AML-193 (cell line): ENCODE measurements at regions not wholly inside any gene's neighbourhood (a gene's known extent, or its start where the extent isn't known, plus 50 kb on each side); places are given as distances from the start of the nearest gene placed in this dataset.
A peak's percentile ranks its signal among the peaks of the same experiment; 100 is the strongest.

Source experiments
- DNase-seq, 2 experiments: peaks; one replicate each; lab custom pipeline; 2025; lab: John Stamatoyannopoulos, UW

DNA sequence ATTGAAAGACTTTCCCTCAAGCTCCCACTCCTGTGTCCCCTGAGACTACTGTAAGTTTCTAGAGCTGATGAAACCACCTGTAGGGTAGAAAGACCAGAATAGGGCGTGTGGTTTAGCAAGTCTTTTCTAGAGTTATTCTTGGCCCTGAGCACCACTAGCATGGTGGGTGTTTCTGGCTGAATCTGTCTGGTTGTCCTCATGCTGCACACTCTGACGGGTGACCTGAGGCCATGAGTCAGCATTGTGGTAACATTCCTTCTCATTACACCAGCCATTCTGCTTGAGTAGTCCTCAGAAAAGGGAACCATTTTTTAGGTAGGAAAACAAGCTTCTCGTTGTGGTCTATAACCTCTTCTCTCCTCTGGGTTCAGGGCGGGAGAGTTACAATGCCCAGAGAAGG, 250.3 kb downstream of the SNX13 start:
- peak; percentile 67 to 80 for DNase-seq

DNA sequence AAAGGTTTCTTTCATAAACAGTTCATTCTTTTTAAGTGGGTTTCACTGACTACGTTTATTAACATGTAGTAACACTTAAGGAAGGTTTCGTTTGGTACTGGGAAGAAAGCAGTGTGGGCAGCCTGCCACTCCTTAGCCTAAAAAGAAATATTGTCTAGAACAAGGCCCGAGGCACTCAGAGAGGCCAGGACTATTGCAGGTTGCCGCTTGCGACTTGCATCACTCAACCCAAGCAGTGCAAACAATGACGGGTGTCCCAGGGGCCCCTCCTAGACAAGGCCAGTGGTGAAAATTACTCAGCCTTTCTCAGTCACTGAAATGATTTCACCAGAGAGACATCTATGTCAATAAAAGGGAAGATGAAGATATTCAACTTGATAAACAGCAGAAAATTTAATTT, 243.9 kb downstream of the SNX13 start:
- DNase-seq: no peak

DNA sequence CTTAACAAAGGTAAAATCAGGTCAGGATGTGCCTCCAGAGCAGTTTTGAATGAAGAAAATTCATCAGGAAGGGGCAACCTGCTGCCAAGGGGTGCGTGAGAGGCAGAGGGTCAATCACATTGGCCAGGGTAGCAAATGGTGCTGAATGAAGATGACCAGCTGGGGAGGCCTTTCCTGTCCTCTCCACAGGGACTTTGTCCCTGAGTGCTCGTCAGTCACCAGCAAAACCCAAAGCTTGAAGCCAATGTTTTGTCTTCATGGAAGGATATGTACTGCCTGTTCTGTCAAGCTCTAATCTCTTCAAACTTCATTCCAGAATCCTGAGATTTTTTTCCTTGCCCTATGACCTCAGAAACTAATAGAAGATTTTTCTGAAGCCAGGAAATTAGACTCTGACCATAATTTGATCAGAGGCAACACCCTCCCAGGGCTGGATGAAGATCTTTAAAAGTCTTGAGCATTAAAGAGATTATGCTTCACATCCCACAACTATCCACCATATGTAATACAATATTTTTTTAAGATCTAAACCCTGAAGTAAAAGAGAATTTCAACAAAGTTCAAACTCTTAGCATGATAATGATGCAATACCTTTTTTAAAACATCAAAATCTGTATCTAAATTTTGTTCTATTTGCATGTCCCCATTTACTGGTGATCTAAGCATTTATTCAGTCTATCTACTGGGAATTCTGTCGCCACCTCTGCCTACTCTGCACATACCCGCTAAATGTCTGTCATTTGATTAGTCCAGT, 243.0 kb downstream of the SNX13 start:
- no peak for DNase-seq

DNA sequence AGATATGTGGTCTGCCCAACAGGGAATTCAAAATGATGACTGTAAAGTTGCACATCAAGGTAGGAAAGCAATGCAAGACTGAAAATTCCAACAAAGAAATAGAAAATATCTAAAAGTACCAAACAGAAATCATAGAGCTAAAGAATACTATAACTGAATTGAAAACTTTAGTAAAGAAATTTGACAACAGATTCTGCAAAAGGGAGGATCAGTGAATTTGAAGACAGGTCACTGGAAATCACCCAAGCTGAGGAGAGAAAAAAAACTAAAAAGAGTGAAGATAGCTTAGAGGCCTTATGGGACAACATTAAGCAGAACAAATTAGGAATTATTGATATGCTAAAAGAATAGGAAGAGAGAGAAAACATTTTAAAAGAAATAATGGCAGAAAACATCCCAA, 240.6 kb downstream of the SNX13 start:
- no peak for DNase-seq

DNA sequence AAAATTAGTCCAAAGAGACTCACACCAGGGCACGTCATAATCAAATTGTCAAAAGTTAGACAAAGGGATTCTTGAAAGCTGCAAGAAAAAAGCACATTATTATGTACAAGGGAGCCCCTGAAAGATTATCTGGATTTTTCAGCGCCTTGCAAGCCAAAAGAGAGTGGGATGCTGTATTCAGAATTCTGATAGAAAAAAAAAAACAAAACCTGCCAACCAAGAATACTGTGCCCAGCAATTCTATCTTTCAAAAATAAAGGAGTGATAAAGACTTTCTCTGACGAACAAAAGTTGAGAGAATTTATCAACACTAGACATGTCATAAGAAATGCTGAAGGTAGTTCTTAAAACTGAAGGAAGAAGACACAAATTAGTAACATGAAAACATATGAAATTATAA, 240.2 kb downstream of the SNX13 start:
- no peak for DNase-seq

DNA sequence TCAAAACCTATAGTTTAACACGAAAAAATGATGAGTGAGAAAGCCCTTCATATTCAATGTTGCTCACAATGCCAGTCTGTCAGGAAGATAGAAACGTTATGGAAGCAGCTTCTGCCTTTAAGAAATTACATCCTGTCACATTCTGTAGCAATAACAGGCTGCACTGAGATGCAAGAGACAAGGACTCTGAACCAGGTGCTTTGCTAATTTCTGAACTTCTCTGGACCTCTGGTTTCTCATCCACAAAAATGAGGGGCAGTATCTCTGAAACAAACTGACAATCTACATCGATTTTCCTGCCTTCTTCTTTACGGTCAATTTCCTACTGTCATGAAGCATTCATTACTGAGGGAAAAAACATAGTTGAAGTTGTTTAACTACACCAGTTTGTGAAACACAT, 234.0 kb downstream of the SNX13 start:
- DNase-seq: no peak

DNA sequence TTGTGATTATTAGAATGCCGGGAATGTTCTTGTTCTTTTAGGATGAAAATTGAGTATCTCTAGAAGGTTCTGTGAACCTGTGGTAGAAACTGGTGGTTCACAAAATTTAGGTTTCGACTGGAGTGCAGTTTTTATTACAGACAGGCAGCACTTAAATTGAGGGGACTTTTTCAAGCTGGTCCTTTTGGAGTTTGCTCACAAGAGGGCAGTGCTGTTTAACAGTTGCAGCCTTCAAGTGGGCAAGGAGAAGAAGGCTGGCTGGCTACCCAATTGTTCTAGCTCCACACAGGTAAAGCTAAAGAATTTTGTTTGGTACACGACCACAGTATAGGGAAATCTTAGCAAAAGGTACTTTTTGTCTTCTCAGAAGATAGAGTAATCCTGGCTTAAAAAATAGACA, 233.6 kb downstream of the SNX13 start:
- DNase-seq: peak; percentile 46 to 61

DNA sequence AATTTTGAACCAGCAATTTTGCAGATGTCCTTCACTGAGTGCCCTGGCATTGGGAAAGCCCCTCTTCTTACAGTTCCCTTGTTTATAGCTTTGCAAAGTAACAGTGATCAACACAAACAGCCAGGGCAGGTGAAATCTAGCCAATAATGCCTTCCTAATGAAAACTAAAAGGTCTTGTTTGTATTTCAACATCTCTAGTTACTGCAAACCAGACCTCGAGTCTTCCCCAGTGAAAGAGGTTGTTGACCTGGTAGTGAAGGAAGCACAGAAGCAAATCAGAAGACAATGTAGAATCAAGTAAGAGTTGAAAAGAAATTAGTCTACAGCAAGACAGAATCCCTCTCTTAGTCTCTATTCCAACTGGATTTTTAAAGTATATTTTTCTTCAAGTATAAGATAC, 231.2 kb downstream of the SNX13 start:
- no peak for DNase-seq

DNA sequence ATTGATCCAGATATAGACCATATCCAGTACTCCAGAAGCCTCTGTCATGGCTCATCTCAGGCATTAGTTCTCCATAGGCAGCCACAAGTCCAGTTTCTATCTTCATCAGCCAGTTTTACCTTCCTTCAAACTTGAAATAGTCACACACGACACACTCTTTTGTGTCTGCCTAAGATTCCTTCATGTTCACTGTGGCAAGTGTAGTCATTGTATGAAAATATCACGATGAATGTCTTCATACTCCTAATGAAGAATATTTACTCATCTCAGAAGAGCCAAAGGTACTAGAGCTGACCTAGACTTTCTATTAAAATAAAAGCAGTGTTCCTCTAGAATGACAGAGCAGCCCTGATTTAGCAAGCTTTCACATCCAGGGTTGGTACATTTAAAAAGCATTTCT, 230.7 kb downstream of the SNX13 start:
- DNase-seq: no peak

DNA sequence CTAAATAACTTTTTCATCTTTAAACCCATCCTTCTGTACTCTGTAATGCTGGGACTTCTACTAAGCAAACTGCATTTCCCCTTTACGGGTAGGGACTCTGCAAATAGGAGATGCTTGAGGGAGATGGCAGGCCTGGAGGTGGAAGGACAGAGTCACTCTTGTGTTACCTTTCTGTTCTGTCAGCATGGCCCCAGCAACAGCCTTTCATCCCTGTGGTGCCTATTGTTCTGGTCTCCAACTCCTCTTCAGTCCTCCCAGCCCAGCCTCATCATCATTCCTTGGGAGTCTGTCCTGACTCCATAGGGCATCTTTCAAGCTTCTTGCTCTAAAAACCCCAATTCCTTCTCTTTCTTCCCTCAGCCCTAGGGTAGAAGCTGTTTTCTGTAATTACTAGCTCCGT, 230.0 kb downstream of the SNX13 start:
- DNase-seq: no peak

DNA sequence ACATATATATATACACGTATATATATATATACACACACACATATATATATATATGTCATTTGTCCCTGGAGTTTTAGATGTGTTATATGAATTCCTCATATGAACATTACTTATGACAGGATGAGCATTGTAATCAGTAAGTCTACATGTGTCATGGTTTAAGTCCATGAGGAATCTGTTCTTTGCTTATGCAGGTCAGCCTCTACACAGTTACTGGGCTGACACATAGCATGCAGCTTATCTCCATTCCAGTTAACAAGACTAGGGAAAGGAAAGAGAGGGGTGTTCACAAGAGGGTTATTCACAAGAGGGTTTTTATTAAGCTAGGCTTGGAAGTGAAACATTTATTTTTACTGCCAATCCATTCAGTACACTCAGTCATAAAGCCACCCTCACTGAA, 226.7 kb downstream of the SNX13 start:
- DNase-seq: no peak

DNA sequence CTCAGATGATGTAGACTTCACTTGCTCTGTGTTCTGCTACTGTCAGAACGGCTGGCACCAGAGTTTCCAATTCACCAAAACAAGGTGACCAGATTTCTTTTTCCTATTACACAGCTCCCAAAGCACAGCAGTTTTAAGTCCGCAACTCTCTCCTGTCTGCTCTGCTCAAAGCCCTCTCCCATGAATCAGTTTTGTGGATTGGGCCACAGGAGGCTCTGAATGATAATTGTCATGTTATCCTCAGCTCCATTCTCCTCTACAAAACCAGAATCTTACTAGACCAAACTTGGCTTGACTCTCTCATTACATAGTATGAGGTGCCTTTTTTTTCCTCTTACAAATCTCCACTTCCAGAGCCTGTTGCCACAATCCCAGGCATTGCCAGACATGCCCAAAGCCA, 223.5 kb downstream of the SNX13 start:
- DNase-seq: no peak

DNA sequence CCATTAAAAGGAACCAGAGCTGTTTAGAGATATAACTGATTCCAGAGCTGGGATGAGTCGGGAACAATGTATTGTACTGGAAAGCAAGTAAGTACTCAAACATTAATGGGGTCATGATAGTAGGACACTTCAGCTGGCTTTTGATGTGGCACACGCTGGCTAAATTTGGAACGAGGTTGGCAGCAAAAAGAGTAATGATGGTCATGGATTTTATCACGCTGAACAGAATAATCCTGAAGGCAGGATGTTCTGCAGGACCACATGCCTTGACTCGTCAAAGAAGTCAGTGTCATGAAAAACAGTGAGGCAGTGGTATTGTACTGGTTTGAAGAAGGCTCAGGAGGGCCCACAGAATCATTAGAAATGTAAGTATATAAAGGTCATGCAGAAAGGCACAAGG, 220.3 kb downstream of the SNX13 start:
- no peak for DNase-seq

DNA sequence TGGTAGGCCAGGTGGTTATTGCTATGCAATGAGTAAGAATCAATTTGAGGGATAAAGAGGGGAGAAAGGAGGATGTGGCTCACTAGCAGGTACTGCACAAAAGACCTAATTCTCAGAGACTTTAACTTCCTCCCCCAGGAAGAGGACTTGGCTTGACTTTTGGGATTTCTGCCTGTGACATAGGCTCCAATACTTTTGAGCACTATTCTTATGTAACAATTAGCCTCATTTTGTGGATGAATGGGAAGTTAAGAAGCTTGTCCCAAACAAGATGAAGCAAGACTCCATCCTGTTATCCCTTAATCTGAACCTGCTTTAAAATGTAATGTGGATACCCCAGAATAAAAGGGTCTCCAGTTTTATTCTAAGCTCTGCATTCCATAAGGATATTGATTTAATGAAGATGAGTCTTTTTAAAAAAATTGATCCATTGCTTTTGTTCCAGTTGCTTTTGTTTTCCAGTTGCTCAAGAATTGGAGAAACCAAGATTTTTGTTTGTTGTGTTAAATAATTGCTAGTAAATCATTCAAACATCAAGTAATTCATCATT, 218.5 kb downstream of the SNX13 start:
- no peak for DNase-seq

DNA sequence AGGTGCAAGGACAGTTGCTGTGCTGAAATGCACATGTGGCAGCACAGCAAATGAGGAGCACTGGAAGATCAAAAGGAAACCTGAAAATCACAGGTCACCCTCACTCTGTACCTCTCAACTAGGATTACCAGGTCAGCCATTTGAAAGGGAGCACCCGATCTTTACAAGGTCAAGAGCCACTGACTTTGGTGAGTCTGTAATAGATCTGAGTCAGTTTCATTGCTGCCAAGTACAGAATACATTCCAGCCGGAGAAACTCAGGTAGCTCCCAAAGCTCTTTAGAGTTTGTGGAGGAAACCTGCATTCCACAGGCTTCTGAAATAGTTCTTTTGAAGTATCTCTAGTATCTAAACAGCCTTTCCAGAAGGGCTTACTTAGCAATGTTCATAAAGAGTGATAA, 217.5 kb downstream of the SNX13 start:
- DNase-seq: no peak

DNA sequence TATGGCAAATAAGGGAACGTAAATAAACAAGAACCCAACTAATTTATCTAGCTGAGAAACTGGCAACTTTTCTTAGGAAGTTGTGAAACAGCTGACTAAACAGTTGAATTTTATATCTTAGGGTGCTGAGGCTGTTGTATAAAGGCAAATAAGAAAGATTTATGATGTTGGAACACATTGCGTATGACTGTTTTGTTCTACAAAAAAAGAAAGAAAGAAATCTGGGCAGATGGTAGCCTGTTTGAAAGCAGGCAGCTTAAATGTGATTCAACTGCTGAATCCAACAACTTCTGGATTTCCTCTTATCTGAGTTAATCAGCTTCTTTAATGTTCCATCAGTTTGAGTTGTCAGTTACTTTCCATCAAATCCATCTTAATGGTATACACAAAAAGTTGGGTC, 214.5 kb downstream of the SNX13 start:
- no peak for DNase-seq

DNA sequence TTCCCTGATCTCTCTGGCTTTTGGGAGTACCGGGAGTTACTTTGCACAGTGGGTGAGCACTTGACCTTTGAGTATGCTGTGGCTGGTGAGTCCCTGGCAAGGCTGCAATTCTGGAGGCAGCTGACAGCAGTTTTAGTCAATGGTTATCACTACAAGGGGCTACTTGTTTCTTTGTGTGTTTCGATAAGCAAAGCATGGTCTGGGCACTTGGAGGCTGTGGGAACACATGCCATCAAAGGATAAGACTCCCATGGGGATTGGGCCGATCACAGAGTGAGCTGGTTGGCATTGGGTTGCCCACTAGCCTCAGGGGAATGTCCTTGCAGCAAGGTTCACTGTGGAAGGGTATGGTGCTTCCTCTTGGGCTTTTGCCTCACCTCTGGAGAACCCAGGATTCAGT, 208.2 kb downstream of the SNX13 start:
- no peak for DNase-seq
